Mesodermal cell (in vitro differentiated cells): ENCODE measurements at regions not wholly inside any gene's neighbourhood (a gene's known extent, or its start where the extent isn't known, plus 50 kb on each side); places are given as distances from the start of the nearest gene placed in this dataset.
"Not testable (repeated sequence)": the region's sequence is repeated elsewhere in the genome, so short reads cannot be mapped to it uniquely, and the experiment has no call there.

ENCODE experiments used
- H3K27ac ChIP-seq: 2 replicates; pipeline ENCODE4 v1.7.0; 2013; ENCODE audit warnings: mild to moderate bottlenecking, low read depth, low read length, moderate library complexity; ENCODE audit not compliant: severe bottlenecking
- H3K36me3 ChIP-seq: 2 replicates; pipeline ENCODE4 v1.7.1; 2013; ENCODE audit warnings: mild to moderate bottlenecking, low read length, moderate library complexity; ENCODE audit not compliant: control insufficient read depth, insufficient read depth
- H3K4me1 ChIP-seq: one replicate; pipeline ENCODE4 v1.7.1; 2013; ENCODE audit warnings: mild to moderate bottlenecking, low read length; ENCODE audit not compliant: insufficient read depth, control insufficient read depth, poor library complexity, severe bottlenecking
- H3K4me3 ChIP-seq: 2 replicates; pipeline ENCODE4 v1.7.0; 2013; ENCODE audit warnings: low read length, control low read depth, mild to moderate bottlenecking; ENCODE audit not compliant: insufficient read depth, poor library complexity, severe bottlenecking; ENCODE audit errors: extremely low read depth
- H3K9me3 ChIP-seq: 2 replicates; pipeline ENCODE4 v1.7.1; 2013; ENCODE audit warnings: mild to moderate bottlenecking, low read length, moderate library complexity; ENCODE audit not compliant: control insufficient read depth
- WGBS, 2 experiments: methylation state at CpG; one replicate each; pipeline ENCODE4 v1.1.5; 2013; ENCODE audit warnings: missing lambda C conversion rate in 2 of 2; ENCODE audit not compliant: insufficient coverage in 2 of 2; 5-methylcytosine and 5-hydroxymethylcytosine counted together

DNA sequence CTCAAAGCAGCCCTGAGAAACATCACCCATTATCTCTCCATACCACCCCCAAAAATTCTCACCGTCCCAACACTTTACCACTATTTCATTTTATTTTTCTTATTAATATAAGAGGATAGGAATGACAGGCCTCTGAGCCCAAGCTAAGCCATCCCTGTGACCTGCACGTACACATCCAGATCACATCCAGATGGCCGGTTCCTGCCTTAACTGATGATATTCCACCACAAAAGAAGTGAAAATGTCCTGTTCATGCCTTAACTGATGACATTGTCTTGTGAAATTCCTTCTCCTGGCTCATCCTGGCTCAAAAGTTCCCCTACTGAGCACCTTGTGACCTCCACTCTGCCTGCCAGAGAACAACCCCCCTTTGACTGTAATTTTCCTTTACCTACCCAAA, 1802.9 kb upstream of the PCDH20 start:
- H3K9me3 ChIP-seq, H3K4me1 ChIP-seq, H3K36me3 ChIP-seq, H3K27ac ChIP-seq, H3K4me3 ChIP-seq: not testable (repeated sequence)
- WGBS, 2 experiments, result 71 to 100% methylated on average over 1 to 2 of the region's 3 CpGs

DNA sequence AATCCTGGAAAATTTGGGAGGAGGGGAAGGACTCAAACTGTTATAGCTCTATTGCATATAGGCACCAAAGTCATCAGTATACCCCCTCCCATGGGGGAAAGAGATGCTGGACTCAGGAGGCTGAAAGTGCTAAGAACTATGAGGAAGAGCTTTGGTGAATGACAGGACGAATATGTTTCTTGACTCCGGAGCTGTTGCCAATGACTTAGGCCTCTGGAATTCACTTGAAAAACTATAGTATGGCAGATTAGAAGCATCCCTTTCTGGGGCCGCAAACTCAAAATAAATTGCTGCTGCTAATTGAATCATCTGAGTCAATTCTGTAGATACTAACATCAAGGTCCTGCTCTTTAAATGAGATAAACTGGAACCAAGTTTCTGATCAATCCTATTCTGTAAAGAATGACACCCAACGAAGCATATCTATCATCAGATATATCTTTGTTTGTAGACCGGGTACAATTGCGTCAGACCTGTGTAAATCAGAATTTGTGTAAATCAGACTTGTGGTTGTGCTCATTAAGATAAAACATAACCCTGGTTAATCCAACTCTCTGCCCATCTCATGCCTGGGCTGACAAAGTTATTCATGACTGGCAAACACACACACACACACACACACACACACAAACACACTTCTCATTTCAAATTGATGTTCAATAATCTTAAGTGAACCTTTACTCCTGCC, 1793.8 kb upstream of the PCDH20 start:
- H3K4me3 ChIP-seq, result no peak overlapping the region
- 53 to 84% methylated on average over 2 to 4 of the region's 6 CpGs for WGBS, 2 experiments
- no peaks in the 10 kb centered on the region for H3K9me3 ChIP-seq
- H3K36me3 ChIP-seq, result no peaks in the 10 kb centered on the region
- H3K27ac ChIP-seq, result peak overlapping the region; percentile 42
- peaks cover 9% of the 10 kb centered on the region for H3K4me1 ChIP-seq

DNA sequence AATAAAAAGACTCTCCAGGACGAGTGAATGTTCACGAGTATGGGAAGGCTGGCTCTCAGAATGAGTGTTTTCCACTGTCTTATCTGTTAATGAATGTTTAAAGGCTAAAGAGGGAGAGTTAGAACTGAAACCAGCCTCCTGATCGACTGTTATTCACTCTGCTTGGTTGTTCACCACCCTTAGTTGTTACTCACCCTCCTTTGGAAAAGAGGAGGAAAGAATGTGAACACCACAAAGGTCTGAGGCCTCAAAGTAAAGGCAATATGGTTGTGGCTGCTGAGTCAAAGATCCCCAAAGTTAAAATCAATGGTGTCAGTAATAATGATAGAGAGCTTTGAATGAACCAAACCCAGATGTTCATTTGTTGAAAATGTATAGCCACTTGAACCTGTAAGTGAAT, 1793.2 kb upstream of the PCDH20 start:
- 89 to 100% methylated on average over 2 of the region's 3 CpGs for WGBS, 2 experiments
- H3K4me1 ChIP-seq, result peaks cover 9% of the 10 kb centered on the region
- H3K4me3 ChIP-seq, result no peak overlapping the region
- no peaks in the 10 kb centered on the region for H3K36me3 ChIP-seq
- H3K27ac ChIP-seq, result peak overlapping the region; percentile 42
- no peaks in the 10 kb centered on the region for H3K9me3 ChIP-seq

DNA sequence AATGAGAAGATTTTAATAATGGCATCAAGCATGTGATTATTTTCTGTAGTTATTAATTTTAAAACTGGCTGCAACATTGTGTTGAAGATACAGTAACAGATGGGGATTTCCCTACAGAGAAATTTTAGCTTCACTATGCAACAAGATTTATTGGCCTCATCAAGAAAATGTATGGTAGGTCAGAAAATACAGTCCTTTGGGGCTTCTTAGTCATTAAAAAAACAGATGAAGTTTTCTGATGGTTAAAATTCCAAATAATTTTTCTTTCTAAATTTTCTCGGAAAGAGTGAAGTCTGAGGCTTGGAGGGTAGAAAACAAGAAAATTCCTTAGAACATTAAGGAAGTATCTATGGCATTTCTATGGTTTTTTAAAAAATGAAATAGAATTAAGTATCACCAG, 1790.8 kb upstream of the PCDH20 start:
- Histone ChIP-seq H3K4me3 (no peak overlapping the region), H3K36me3 (no peaks in the 10 kb centered on the region), H3K27ac (no peak overlapping the region), H3K9me3 (no peaks in the 10 kb centered on the region), H3K4me1 (peaks cover 9% of the 10 kb centered on the region)
- no CpG with 5 or more reads among the region's 1 CpG for WGBS, 2 experiments

DNA sequence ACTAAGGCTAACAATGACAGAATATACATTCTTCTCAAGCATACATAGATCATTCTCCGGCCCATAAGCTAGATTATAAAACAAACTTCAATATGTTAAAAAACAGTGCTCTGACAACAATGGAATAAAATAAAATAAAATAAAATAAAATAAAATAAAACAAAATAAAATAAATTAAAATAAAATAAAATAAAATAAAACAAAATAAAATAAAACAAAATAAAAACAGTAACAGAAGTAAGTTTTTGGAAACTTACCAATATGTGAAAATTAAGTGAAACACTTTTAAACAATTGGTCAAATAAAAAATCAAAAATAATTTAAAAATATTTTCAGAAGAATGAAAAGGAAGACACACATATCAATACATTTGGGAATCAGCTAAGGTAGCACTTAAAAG, 1785.8 kb upstream of the PCDH20 start:
- no CpG with 5 or more reads among the region's 1 CpG for WGBS, 2 experiments
- H3K4me1 ChIP-seq, result no peaks in the 10 kb centered on the region
- H3K9me3 ChIP-seq, result no peaks in the 10 kb centered on the region
- H3K27ac ChIP-seq, result no peak overlapping the region
- no peak overlapping the region for H3K4me3 ChIP-seq
- no peaks in the 10 kb centered on the region for H3K36me3 ChIP-seq

DNA sequence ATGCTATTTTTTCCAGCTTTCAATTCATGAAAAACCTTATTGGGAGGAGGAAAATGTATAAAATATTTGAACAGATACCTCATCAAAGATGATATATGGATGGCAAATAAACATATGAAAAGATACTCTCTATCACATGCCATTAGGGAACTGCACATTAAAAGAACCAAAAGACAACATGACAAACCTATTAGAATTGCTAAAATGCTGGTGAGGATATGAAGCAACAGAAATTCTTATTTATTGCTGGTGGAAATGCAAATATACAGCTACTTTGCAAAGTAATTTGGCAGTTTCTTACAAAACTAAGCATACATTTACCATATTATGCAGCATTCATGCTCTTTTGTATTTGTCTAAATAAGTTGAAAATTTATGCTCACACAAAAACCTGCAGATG, 1783.9 kb upstream of the PCDH20 start:
- Histone ChIP-seq H3K27ac (no peak overlapping the region), H3K36me3 (no peaks in the 10 kb centered on the region), H3K9me3 (no peaks in the 10 kb centered on the region), H3K4me3 (no peak overlapping the region), H3K4me1 (no peaks in the 10 kb centered on the region)

DNA sequence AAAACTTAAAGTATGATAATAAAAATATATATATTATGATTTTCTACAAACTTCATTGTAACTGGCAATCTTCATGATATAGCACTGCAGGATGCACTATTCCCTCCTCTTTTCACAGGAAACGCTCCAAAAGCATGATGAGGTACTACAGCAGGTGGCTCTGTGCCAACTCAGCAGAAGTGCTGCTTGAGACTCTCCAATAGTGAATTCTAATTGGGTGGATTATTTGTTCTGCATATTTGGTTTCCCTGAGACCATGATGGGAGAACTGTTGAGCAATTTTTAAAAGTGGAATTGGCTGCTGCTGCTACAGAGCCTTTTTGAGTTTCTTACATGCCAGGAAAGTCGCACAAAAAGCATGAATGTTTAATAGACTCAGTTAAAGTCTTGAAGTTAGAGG, 1782.4 kb upstream of the PCDH20 start:
- H3K36me3 ChIP-seq, result no peaks in the 10 kb centered on the region
- H3K4me3 ChIP-seq, result no peak overlapping the region
- no peaks in the 10 kb centered on the region for H3K9me3 ChIP-seq
- WGBS, 2 experiments, result 100% methylated on average over 2 of the region's 2 CpGs; no CpG with 5 or more reads in 1 of the 2 experiments
- no peaks in the 10 kb centered on the region for H3K4me1 ChIP-seq
- no peak overlapping the region for H3K27ac ChIP-seq

DNA sequence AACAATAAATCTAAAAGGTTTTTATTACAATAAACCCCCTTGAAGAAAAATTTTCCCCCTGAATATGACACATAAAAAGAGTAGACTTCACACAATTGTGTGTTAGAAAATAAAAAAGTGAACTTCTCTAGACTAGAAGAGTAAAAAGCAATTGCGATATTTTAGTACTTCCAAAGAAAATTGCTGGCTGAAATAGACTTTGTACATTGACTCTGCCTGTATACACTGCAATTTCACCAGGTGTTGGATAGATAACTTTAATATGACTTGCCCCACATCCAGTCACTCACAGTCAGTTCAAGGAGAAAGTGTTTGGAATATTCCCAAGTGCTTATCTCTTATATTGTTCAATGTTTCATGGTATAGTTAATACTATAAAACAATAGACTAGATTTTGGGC, 1780.1 kb upstream of the PCDH20 start:
- Histone ChIP-seq H3K36me3 (no peaks in the 10 kb centered on the region), H3K9me3 (no peaks in the 10 kb centered on the region), H3K4me1 (peaks cover 2% of the 10 kb centered on the region), H3K27ac (no peak overlapping the region), H3K4me3 (no peak overlapping the region)
- whole genome bisulfite sequencing, 2 experiments, result 100% methylated on average over 1 of the region's 1 CpG; no CpG with 5 or more reads in 1 of the 2 experiments

DNA sequence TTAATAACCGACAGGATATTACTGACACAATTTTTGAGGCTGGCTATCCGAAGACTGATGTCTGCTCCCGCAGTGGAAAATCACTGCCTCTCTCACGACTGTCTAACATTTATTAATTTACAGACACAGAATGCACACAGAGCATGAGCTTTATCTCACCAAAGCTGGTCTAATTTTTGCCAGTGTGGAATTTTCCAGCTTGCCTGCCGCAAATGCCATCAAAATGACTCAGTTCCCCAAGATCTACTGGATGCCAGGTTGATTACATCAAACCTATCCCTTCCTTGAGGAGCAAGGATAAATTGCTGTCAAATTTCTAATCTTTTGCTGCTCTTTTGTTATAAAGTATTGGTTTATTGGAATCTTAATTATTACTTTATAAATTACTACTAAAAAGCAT, 1775.1 kb upstream of the PCDH20 start:
- Histone ChIP-seq H3K4me1 (peaks cover 12% of the 10 kb centered on the region), H3K27ac (peak overlapping the region; percentile 44), H3K4me3 (no peak overlapping the region), H3K9me3 (no peaks in the 10 kb centered on the region), H3K36me3 (no peaks in the 10 kb centered on the region)
- 85 to 96% methylated on average over 4 to 5 of the region's 5 CpGs for WGBS, 2 experiments

DNA sequence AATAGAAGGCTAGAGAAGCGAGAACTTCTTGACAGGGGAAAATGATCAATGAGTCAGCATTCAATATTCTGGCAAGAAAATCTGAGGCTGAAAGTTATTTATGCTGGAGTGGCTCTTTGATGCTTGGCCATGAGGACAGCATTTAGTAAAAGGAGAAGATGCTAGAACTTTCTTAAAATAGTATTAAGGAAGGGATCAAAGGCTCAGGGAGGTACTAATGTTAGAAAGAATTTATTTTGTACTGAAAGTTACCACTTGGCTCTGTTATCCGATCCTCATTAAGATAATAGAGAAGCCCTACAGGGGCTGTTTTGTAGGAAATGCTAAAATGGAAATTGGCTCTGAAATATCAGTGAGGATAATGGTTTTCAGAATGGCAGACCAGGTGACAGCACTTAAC, 1774.6 kb upstream of the PCDH20 start:
- WGBS, 2 experiments, result 100% methylated on average over 2 of the region's 2 CpGs
- H3K36me3 ChIP-seq, result no peaks in the 10 kb centered on the region
- H3K4me1 ChIP-seq, result peaks cover 12% of the 10 kb centered on the region
- H3K9me3 ChIP-seq, result no peaks in the 10 kb centered on the region
- peak overlapping the region; percentile 44 for H3K27ac ChIP-seq
- no peak overlapping the region for H3K4me3 ChIP-seq

DNA sequence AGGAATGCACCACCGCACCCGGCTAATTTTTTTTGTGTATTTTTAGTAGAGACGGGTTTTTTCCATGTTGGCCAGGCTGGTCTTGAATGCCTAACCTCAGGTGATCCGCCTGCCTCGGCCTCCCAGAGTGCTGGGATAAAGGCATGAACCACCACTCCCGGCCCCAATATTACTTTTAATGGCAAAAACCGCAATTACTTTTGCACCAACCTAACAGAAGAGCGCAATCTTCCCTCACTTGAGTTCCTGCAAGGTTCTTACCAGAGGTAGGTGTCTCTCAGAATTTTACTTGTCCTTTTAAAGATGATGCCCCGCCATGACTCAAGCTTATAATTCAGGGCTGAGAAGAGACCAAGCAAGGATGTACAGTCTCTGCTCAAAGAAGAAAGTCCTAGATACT, 1774.1 kb upstream of the PCDH20 start:
- 92 to 98% methylated on average over 6 to 7 of the region's 9 CpGs for WGBS, 2 experiments
- no peaks in the 10 kb centered on the region for H3K36me3 ChIP-seq
- no peaks in the 10 kb centered on the region for H3K9me3 ChIP-seq
- peak overlapping the region; percentile 44 for H3K27ac ChIP-seq
- no peak overlapping the region for H3K4me3 ChIP-seq
- H3K4me1 ChIP-seq, result peaks cover 12% of the 10 kb centered on the region
